Renal cortical epithelial cell (primary cell): ENCODE measurements at regions not wholly inside any gene's neighbourhood (a gene's known extent, or its start where the extent isn't known, plus 50 kb on each side); places are given as distances from the start of the nearest gene placed in this dataset.

Experiments used
- DNase-seq: peaks from one replicate; pipeline ENCODE4 v3.0.0-alpha.2; 2011; ENCODE audit warnings: low read depth

- no peak for DNase-seq
These were observed 222.9 kb downstream of the BRD1 start for GRCh38 chr22:49604732-49605302.

GRCh38 chr22:49603016-49603415, 224.7 kb downstream of the BRD1 start:
- DNase-seq: no peak

- DNase-seq: no peak
These were observed 225.2 kb downstream of the BRD1 start for GRCh38 chr22:49602481-49602880.

DNA sequence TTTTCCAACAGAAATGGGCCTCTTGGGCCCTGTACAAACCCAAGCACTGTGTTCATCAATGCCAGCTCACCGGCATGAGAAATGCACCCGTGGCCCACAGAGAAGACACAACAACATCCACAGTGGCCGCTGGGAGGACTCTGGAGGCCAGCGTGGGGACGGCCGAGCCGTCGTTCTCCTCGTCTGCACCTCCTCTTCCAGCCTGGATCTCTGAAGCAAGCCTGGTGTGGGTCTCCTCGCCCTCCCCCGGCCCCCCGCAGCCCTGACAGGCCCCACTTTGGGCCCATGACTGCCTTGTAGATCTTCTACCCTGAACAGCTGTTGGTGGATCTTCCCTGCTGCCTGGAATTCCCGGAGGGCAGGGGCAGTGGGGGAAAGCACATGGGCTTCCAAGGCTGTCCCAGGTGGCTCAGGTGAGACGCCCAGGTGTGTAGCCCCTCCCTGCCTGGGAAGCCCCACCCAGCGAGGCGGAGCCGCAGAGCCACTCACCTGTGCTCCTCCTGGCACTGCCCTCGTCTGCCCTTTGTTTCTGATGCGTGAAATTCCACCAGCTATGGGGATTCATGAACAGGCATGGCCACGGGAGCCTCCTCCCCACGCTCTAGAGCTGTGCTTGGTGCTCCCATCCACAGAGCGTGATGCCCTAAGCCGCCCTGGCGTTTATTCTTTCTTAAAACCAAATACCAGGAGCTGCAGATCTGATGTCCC, 225.9 kb downstream of the BRD1 start:
- no peak for DNase-seq

- no peak for DNase-seq
These were observed 226.7 kb downstream of the BRD1 start for GRCh38 chr22:49600891-49601431.

- no peak for DNase-seq
These were observed 227.2 kb downstream of the BRD1 start for GRCh38 chr22:49600468-49600867.

DNA sequence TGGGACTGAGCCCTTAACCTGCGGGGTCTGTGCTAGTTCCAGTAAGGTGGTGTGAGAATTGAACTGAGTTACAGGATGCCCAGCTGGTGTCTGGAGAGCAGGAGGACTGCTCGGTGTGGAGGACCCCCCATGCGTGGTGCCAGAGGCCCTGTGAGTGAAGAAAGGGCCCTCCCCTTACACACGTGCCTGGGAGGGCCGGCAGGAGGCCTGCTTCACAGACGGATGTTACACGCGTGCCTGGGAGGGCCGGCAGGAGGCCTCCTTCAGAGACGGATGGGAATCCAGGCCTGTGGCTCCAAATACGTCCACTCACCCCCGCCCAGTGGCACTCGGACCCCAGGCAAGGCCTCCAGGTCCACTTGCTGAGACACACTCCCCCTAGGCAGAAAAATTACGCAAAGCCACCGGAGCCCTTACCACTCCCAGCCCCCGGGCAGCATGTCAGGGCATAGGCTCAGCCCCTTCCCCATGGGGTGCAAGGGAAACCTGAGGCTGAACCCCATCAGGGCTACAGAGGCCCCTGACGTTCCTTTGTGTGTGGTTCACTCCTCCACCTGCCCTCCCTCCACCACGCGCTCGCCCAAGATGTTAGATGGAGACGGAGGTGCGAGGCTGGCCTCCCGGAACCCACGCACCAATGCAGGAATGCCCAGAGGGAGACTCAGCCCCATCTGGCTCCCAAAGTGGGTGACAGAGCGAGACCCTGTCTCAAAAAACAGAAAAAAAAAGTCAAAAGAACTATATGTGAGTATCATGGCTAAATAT, 227.8 kb downstream of the BRD1 start:
- no peak for DNase-seq

GRCh38 chr22:49599039-49599438, 228.6 kb downstream of the BRD1 start:
- DNase-seq: no peak

DNA sequence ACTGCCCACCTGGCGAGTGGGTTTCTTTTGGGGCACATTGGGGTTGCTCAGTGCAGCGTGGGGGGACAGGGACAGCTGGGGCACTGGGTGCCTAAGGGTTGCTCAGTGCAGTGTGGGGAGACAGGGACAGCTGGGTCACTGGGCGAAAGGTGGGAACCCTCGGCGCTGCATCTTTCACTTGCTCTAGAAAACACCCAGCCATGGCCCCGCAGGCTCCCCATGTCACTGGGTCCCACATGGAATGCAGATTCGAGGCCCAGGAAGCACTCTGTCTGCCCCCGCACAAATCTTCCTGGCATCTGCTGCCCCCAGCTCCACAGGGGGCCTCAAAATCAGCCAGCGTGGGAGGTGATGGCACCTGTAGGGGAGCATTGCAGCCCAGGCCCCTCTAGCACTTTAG, 229.3 kb downstream of the BRD1 start:
- no peak for DNase-seq

DNA sequence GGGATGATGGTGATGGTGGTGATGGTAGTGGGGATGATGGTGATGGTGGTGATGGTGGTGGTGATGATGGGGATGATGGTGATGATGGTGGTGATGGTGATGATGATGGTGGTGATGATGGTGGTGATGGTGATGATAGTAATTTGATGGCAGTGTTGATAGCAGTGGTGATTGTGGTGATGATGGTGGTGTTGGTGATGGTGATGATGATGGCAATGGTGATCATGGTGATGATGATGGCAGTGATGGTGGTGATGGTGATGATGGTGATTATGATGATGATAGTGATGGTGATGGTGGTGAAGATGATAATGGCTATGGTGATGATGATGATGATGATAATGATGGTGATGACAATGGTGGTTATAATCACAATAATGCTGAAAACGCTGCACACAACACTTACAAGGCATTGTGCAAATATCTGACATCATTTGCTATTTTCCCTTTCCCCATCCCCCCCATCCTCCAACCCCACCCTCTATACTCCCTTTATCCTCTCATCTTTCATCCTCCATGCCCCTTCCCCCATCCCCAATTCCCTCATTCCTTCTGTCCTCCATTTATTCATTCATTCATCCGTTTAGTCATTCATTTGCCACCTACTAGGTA, 230.1 kb downstream of the BRD1 start:
- DNase-seq: no peak

- no peak for DNase-seq
These were observed 232.1 kb downstream of the BRD1 start for GRCh38 chr22:49595465-49596078.

DNA sequence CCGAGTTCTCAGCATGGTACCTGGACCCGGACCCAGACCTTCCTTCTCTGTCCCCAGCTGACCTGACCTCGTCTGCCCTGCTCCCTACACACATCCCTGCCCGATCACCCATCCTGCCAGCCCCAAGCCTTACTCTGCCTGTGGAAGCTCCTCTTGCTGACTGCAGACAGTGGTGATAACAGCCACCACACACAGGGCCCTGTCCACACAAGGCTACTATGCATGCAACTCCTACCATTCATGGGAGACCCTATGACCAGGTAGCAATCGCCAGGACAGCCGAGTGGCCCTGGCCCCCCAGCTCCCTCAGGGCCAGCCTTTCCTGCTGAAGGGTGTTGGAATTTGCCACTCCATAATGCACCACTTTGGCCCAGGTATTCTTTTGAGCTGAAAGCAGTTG, 233.6 kb downstream of the BRD1 start:
- DNase-seq: no peak

DNA sequence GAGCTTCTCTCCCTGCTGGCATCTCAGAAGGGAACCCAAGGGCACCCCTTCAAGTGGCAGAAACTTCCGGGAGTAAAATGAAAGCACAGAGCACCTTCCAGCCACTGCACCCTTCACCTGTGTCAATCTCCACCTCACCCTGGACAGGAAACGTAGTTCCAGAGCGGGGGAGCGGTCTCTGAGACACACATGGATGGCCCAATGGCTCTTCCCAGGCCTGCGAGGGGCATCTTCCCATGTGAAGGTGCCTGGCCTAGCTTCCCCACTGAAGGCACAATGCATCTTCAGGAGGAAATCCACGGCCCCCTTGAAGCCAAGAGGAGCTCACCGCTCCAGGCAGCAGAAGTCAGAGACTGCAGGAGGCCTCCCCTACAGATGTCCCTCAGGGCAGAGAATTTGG, 234.2 kb downstream of the BRD1 start:
- DNase-seq: no peak

DNA sequence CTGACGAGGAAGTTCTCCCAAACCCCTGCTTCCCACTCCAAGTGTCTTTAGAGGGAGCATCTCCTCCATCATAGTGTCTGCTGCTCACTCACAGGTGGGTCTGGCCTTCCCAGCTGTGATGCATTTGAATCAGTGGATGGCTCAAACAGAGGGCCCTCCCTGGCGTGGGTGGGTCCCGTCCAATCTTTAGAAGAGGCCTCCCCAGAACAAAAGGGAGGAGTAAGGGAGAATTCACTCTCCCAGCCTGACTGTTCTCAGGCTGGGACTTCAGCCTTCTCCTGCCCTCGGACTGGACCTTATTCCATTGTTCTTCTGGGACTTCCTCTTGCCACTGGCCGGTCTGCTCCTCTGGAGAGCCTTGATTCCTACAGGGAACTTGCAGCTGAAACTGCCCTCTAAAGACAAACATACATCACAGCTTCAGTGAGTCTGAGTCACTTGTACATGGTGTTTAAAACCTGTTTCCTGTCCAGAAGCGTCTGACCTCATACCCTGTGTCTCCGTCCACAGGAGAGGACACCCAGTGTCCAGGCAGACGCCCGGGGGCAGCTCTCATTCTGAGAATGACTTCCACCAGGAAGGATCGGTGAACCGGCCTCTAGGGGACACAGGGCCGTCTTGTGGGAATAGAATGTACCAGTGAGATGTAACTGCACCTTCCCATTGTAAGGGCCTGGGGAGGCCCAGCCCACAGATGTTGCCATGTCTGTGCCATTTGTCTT, 234.7 kb downstream of the BRD1 start:
- DNase-seq: no peak

DNA sequence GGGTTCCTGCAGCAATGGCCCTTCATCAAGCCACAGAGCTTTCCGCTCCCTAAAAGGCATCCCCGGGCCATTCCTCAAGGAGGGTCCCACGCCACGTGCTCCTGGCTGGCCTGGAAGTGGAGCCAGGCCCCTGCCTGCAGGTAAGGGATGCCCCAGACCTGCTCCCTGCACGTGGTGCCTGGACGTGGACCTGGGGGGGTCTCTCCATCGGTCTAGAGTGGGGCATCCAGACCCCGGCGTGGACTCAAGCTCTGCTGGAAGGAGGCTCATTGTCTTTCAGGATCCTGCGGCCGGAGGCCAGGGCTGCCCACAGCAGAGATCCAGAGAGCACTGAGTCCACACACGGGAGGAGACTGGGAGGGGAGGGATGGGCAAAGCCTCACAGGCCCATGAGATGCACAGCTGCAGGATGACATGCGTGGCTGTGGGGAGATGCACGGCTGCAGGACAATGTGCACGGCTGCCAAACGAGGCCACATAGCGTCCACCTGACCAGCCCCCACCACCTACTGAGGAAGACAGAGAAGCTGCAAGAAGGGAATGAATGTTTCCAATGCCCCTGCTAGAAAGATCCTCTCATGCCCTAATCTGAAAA, 236.7 kb downstream of the BRD1 start:
- no peak for DNase-seq

DNA sequence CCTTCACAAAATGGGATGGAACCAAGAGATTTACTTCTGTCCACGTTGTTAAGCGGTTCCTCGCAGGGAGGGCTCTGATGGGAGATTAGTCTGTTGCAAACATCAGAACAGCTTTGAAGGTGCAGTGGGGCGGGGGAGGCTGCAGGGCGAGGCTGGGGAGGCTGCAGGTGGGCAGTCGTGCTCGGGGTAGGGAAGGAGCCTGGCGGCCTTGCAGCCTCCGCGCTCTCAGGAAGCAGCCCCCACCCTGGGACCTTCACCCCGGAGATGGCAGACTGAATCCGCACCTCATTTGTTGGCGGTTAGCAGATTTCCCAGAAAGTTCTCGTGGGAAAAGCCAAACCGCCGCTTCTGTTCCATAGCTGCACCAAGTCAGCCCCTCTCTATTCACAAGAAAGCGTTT, 237.3 kb downstream of the BRD1 start:
- no peak for DNase-seq

DNA sequence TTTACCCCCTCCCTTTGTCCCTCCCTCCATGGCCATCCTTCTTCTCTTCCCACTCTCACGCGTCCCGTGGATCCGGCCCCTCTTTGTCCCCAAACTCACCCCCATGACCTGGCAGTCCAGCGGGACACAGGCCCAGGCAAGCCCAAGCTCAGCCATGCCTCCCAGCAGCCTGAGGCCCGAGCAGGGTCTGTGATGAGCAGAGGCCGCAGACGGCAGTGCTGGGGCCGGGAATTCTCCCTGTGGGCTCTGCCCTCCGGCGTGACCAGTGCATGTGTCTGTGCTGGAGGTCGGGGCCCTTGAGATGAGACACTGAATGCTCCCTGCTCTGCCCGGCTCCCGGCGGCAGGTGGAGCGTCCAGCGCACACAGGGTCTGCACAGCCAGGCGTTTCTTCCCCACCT, 237.9 kb downstream of the BRD1 start:
- no peak for DNase-seq

DNA sequence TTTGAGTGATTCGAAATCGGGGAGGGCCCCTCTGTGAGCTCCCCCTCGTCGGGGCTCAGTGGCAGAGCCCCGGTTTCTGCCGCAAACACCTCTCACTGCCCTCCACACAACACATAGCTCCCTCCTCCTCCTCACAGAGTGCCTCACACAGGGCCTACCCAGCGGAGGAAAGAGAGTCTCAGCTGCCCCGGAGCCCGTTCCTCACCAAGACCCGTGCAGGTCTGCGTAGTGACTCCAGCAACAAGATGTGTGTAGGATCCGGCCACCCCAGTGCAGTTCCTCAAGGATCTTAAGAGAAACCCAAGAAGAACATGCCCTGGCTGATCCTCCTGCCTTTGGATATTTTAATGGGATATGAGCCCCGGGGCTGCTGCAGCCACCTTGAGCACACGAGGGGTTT, 238.4 kb downstream of the BRD1 start:
- no peak for DNase-seq

- DNase-seq: no peak
These were observed 238.9 kb downstream of the BRD1 start for GRCh38 chr22:49588739-49589138.

DNA sequence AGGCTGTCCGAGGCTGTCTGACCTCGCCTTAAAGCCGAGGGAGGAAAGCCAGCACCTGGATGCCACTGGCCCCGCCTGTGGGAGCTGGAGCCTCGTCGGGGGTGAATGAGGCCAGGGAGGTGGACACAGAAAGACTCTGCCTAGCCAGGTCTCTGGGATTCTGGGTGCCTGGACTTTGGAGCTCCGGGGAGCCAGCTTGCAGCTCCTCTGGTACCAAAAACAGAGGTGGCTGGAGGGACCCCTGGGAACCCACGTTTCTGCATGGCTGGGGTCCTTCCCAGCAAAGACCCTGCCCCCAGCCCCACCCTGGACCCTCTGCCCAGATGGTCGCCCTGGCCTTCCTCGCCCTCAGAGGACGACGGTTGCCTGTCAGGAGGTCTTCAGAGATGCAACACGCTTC, 239.7 kb downstream of the BRD1 start:
- no peak for DNase-seq

DNA sequence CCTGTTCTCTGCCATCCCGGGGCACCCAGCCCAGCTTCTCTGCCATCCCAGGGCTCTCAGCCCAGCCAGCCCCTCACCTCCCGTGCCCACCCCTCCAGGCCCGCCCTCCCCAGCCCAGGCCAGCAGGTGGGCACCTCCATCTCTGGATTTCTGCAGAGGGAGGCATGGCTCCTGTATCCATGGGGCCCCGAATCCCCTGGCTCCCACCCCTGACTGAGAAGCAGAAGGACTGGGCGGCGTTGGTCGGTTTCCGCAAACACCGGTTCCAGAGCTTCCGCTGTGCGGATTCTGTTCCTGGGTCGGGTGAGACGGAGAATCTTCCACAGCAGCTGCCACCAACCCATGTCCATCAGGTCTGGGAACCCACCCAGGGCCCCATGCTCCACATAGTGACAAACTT, 240.3 kb downstream of the BRD1 start:
- DNase-seq: no peak
